Osteoblast (primary cell): ENCODE measurements at regions not wholly inside any gene's neighbourhood (a gene's known extent, or its start where the extent isn't known, plus 50 kb on each side); places are given as distances from the start of the nearest gene placed in this dataset.
"Not testable (repeated sequence)": the region's sequence is repeated elsewhere in the genome, so short reads cannot be mapped to it uniquely, and the experiment has no call there.

Experiments
- DNase-seq: peaks from one replicate; pipeline ENCODE4 v3.0.0; 2011; ENCODE audit warnings: low spot score, mixed read lengths; ENCODE audit not compliant: insufficient read length; ENCODE audit errors: missing footprints
- H2AFZ ChIP-seq: 2 replicates; pipeline ENCODE4 v1.6.0; 2011; ENCODE audit warnings: mild to moderate bottlenecking, low read length
- H3K27ac ChIP-seq: 2 replicates; pipeline ENCODE4 v1.5.1; 2011; ENCODE audit warnings: mild to moderate bottlenecking, low read depth, low read length, moderate library complexity
- H3K27me3 ChIP-seq: 2 replicates; pipeline ENCODE4 v1.6.0; 2012; ENCODE audit warnings: mild to moderate bottlenecking, control low read depth, inconsistent platforms, low read length, moderate library complexity; ENCODE audit not compliant: insufficient read depth
- H3K36me3 ChIP-seq: 2 replicates; pipeline ENCODE4 v1.5.1; 2011; ENCODE audit warnings: mild to moderate bottlenecking, low read length, control low read depth, moderate library complexity; ENCODE audit not compliant: insufficient read depth
- H3K4me1 ChIP-seq: 2 replicates; pipeline ENCODE4 v1.5.1; 2011; ENCODE audit warnings: mild to moderate bottlenecking, low read length, control low read depth, moderate library complexity; ENCODE audit not compliant: insufficient read depth
- H3K4me2 ChIP-seq: 2 replicates; pipeline ENCODE4 v1.6.0; 2011; ENCODE audit warnings: mild to moderate bottlenecking, low read length; ENCODE audit not compliant: insufficient read depth
- H3K4me3 ChIP-seq: fragments of 200-600 bp; sonication (generic); 3 replicates; pipeline ENCODE4 v1.5.1; 2012; ENCODE audit warnings: mild to moderate bottlenecking, low read length, inconsistent platforms; ENCODE audit not compliant: insufficient read depth
- H3K79me2 ChIP-seq: 2 replicates; pipeline ENCODE4 v1.6.0; 2012; ENCODE audit warnings: mild to moderate bottlenecking, low read length, control low read depth, inconsistent platforms; ENCODE audit not compliant: insufficient read depth
- H3K9me3 ChIP-seq: 2 replicates; pipeline ENCODE4 v1.5.1; 2011; ENCODE audit warnings: low read depth, low read length, control low read depth
- H4K20me1 ChIP-seq: 2 replicates; pipeline ENCODE4 v1.6.0; 2012; ENCODE audit warnings: mild to moderate bottlenecking, low read length, control low read depth; ENCODE audit not compliant: insufficient read depth

GRCh38 chr9:41839786-41840185, 289.4 kb downstream of the CNTNAP3B start:
- H3K27ac ChIP-seq, H3K9me3 ChIP-seq, DNase-seq, H3K4me2 ChIP-seq, H4K20me1 ChIP-seq, H2AFZ ChIP-seq, H3K79me2 ChIP-seq, H3K4me3 ChIP-seq, H3K4me1 ChIP-seq, H3K36me3 ChIP-seq, H3K27me3 ChIP-seq: not testable (repeated sequence)

- H2AFZ ChIP-seq, H3K36me3 ChIP-seq, H3K4me3 ChIP-seq, H3K27ac ChIP-seq, H3K9me3 ChIP-seq, H3K4me1 ChIP-seq, DNase-seq, H3K27me3 ChIP-seq, H3K4me2 ChIP-seq, H4K20me1 ChIP-seq, H3K79me2 ChIP-seq: not testable (repeated sequence)
Measured at GRCh38 chr9:41838953-41839352, 290.3 kb downstream of the CNTNAP3B start.

GRCh38 chr9:41838562-41838851, 290.7 kb downstream of the CNTNAP3B start:
- H3K9me3 ChIP-seq, H2AFZ ChIP-seq, DNase-seq, H3K27me3 ChIP-seq, H3K36me3 ChIP-seq, H3K79me2 ChIP-seq, H3K27ac ChIP-seq, H3K4me1 ChIP-seq, H4K20me1 ChIP-seq, H3K4me3 ChIP-seq, H3K4me2 ChIP-seq: not testable (repeated sequence)

GRCh38 chr9:41837684-41838561, 291.3 kb downstream of the CNTNAP3B start:
- H3K4me3 ChIP-seq, H3K4me1 ChIP-seq, H3K4me2 ChIP-seq, H4K20me1 ChIP-seq, H3K27ac ChIP-seq, H3K36me3 ChIP-seq, DNase-seq, H3K27me3 ChIP-seq, H3K9me3 ChIP-seq, H2AFZ ChIP-seq, H3K79me2 ChIP-seq: not testable (repeated sequence)

GRCh38 chr9:41833108-41833507, 296.1 kb downstream of the CNTNAP3B start:
- H3K79me2 ChIP-seq, H4K20me1 ChIP-seq, H3K4me3 ChIP-seq, H3K4me1 ChIP-seq, H3K27ac ChIP-seq, H3K9me3 ChIP-seq, DNase-seq, H3K4me2 ChIP-seq, H3K36me3 ChIP-seq, H2AFZ ChIP-seq, H3K27me3 ChIP-seq: not testable (repeated sequence)

- not testable (repeated sequence) for H3K36me3 ChIP-seq, H3K4me3 ChIP-seq, H3K9me3 ChIP-seq, H3K79me2 ChIP-seq, H3K4me1 ChIP-seq, H4K20me1 ChIP-seq, H3K27ac ChIP-seq, DNase-seq, H3K27me3 ChIP-seq, H3K4me2 ChIP-seq, H2AFZ ChIP-seq
Measured at GRCh38 chr9:41824723-41825122, 304.5 kb downstream of the CNTNAP3B start.

- not testable (repeated sequence) for H3K9me3 ChIP-seq, H3K36me3 ChIP-seq, H2AFZ ChIP-seq, H3K4me3 ChIP-seq, DNase-seq, H3K27ac ChIP-seq, H3K4me1 ChIP-seq, H4K20me1 ChIP-seq, H3K27me3 ChIP-seq, H3K79me2 ChIP-seq, H3K4me2 ChIP-seq
Measured at GRCh38 chr9:41802706-41803105, 326.5 kb downstream of the CNTNAP3B start.
